Activated naive CD4-positive, alpha-beta T cell treated with anti-CD3 and anti-CD28 coated beads, Interleukin-2, amount 50 U/mL, for 16 hours (primary cell): ENCODE measurements at regions not wholly inside any gene's neighbourhood (a gene's known extent, or its start where the extent isn't known, plus 50 kb on each side); places are given as distances from the start of the nearest gene placed in this dataset.

Experiments
- DNase-seq: peaks from one replicate; pipeline ENCODE4 v3.0.0-alpha.2; 2020

GRCh38 chr9:84456527-84456926, 116.0 kb upstream of the SLC28A3 start:
- no peak for DNase-seq

DNA sequence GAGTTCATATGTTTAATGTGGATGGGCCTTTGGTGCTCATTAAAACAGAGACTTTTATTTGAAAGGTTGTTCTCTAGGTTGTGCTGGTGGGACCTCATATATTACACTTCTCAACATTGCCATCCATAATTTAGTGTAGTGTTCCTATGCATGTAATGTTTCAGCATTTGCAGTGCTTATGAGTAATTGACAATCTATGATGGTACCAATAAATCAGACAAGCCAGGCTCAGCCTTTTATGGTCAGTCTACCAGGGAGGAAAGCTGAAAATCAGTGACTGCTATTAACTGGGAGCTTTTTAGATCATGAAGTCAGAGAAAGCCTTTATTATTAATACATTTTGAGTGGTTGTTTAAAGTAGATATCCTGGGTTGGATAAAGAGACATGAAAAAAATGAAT, 120.1 kb upstream of the SLC28A3 start:
- DNase-seq, result no peak

- DNase-seq, result no peak
Observed at GRCh38 chr9:84463272-84463671, 122.7 kb upstream of the SLC28A3 start.

- no peak for DNase-seq
Observed at GRCh38 chr9:84466580-84467285, 126.2 kb upstream of the SLC28A3 start.

DNA sequence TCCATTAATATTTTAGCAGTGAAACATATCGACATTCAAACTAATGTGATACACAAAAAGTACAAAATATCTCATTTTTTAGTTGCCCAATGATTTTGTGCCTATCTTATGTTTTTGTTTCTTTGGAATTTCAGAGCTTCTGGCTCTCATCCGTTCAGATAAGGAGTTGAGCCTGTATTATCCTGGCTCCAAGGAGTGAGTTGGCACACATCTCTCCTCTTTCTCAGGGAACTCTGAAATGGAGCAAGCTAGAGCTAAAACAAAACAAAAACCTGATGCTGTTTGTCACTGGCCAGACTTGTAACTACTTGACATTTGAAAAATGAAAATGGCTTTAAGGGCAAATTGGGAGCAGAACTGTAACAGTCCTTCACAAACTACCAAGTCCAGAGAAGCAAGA, 131.3 kb upstream of the SLC28A3 start:
- no peak for DNase-seq

DNA sequence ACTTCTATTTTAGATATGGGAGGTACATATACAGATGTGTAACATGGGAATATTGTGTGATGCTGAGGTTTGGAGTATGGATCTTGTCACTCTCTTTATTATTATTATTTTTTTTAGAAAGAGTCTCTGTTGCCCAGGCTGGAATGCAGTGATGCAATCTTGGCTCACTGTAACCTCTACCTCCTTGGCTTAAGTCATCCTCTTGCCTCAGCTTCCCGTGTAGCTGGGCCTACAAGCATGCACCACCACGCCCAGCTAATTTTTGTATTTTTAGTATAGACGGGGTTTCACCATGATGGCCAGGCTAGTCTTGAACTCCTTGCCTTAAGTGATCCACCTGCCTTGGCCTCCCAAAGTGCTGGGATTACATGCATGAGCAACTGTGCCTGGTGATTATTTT, 138.4 kb upstream of the SLC28A3 start:
- no peak for DNase-seq

GRCh38 chr9:84480071-84480470, 139.5 kb upstream of the SLC28A3 start:
- no peak for DNase-seq

DNA sequence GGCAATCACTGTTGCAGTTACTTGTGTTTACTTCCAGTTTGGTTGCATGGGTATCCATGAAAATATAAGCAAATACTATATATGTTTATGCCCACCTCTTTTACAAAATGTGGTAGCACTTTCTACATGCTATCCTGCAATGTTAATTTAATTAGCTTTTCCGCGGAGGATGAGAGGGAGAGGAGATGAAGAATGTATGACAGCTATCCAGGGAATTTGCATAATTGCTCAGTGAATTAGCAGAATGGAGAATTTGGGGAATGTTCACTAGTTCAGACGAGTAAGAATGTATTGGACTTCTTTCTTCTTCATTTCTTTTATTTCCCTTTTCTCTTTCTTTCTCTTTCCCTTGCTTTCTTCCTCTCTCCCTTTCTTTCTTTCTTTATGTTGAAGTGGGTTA, 140.7 kb upstream of the SLC28A3 start:
- no peak for DNase-seq

DNA sequence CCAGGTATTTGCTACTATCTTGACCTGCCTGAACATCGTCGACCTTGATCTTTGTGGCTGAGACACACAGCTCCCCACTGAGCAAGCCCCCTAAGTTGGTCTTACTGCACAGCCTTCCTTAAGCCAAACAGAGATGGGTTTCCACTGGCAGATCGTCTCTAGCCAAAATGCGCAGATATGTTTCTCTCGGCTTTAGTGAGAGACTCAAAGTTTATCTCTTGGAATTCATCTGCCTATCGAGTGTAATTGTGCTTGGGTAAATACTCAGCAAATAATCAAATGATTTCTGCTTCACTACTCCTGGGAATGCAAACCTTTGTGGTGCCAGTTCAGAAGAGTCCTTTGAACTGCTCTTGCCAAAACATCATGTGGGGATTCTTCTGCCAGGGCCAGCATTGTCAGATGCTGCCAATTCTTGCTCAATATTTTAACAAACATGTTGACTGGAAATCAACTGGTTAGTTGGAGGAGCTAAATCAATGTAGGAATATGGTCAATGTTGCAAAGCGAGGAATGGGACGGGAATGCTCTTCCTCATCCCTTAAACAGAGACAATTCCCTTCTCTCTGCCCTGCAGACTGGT, 141.2 kb upstream of the SLC28A3 start:
- DNase-seq, result no peak

GRCh38 chr9:84482607-84483006, 142.0 kb upstream of the SLC28A3 start:
- DNase-seq, result no peak

DNA sequence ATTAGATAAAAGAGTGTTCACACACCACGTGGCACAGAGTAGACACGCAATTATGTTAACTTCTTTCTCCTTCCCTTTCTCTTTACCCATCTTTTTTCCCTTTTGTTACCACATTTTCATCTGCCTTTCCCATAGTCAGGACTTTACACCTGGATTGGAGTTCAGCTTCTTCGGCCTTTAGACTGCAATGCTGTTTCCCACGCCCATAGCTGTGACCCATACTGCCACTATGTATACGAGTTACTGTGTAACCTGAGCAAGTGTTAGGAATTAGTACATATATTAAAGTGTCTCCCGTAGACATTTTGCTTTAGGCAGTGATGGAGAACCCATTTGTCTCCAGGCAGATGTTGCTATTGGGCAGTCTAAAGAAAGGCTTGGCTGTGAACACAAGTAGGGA, 143.6 kb upstream of the SLC28A3 start:
- DNase-seq, result no peak

- DNase-seq, result no peak
Observed at GRCh38 chr9:84485539-84485938, 145.0 kb upstream of the SLC28A3 start.

- no peak for DNase-seq
Observed at GRCh38 chr9:84486663-84487062, 146.1 kb upstream of the SLC28A3 start.

DNA sequence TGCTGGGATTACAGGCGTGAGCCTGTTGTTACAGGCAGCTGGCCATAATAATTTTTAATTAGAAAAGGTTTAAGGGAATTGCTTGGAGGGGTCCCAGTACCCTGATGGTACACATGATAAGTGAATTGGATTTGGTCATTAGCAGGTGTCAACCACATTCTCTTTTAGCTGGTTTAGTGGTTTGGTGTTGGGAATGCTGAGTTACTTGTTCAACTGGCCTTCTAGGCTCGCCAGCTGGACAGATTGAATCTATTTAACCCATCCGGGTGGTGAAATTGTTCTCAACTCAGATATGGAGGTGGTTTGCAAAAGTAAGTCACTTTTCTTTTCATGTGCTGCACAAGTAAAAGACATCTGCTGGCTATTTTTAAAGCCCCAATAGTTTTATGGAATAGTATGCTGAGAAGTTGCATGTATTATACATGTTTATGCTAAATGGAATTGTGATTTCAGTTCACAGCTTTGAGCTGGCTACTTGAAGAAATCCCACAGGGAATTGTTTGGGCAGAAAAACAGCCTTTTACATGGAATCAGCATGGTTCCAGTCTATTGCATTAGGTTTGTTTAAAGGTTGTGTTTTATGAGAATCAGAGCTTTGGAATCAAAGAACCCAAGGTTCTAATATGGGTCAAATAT, 149.8 kb upstream of the SLC28A3 start:
- DNase-seq, result no peak

- no peak for DNase-seq
Observed at GRCh38 chr9:84490842-84491325, 150.3 kb upstream of the SLC28A3 start.

- no peak for DNase-seq
Observed at GRCh38 chr9:84492366-84493159, 152.0 kb upstream of the SLC28A3 start.

DNA sequence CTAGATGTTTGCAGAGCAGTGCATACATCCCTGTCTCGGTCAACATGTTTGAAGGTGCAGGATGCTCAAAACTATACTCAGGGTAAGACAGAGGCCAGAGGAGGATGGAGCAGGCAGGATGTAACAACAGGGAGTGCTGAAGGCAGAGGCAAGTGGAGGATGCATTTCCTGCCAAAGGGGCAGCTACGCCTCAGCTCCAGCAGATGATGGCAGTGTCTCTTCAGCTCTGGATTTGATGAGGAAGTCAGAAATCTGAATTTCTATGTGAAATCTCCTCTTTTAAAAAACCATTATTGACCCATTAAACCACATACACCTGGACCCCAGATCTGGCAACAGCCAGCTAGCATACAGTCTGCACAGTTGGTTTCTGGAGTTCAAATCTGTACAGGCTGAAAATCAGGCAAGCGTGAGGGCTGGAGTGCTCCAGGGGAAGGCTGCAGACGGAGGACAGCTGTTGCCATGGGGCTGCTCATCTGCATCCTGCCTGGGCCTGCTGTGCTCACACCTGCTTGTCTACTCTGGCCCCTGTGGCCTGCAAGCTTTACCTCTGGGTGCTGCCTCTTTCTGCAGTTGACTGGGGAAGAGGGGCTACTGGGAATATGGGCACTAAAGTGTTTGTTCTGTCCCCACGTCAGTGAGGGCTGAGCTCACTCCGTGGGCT, 152.9 kb upstream of the SLC28A3 start:
- no peak for DNase-seq

GRCh38 chr9:84499969-84500582, 159.5 kb upstream of the SLC28A3 start:
- no peak for DNase-seq

- DNase-seq, result no peak
Observed at GRCh38 chr9:84500826-84501225, 160.3 kb upstream of the SLC28A3 start.

- DNase-seq, result no peak
Observed at GRCh38 chr9:84501587-84501986, 161.0 kb upstream of the SLC28A3 start.

GRCh38 chr9:84502066-84502465, 161.5 kb upstream of the SLC28A3 start:
- DNase-seq, result no peak

- no peak for DNase-seq
Observed at GRCh38 chr9:84504360-84504759, 163.8 kb upstream of the SLC28A3 start.

- DNase-seq, result no peak
Observed at GRCh38 chr9:84511651-84512050, 157.9 kb upstream of the NTRK2 start.
